Psoas muscle (tissue), 7 donors: ENCODE measurements at regions not wholly inside any gene's neighbourhood (a gene's known extent, or its start where the extent isn't known, plus 50 kb on each side); places are given as distances from the start of the nearest gene placed in this dataset.

Experiments used
- ATAC-seq, 4 donors: fragments of 200-7000 bp; cut with Tn5 transposase; one replicate each; pipeline ENCODE4 v1.9.1; 2020; ENCODE audit warnings: moderate library complexity in 3 of 4, mild to moderate bottlenecking in 2 of 4
- DNase-seq, 2 donors: peaks; one replicate each; pipeline ENCODE4 v3.0.0-alpha.2; 2020
- H3K27ac ChIP-seq: fragments of 200-600 bp; one replicate; pipeline ENCODE4 v1.8.0; 2022
- H3K27me3 ChIP-seq, 3 donors: fragments of 200-600 bp in 1 of 3; one replicate each; pipeline versions ENCODE4 v1.6.1 to v1.8.0; 2013 to 2022; ENCODE audit warnings: low read length in 2 of 3, mild to moderate bottlenecking in 2 of 3, moderate library complexity in 1 of 3; ENCODE audit not compliant: insufficient read depth in 3 of 3
- H3K36me3 ChIP-seq, 2 donors: fragments of 200-600 bp in 1 of 2; one replicate each; pipeline versions ENCODE4 v1.6.1 to v1.8.0; 2013 to 2022; ENCODE audit warnings: low read depth in 1 of 2, mild to moderate bottlenecking in 1 of 2, moderate library complexity in 1 of 2; ENCODE audit not compliant: insufficient read depth in 1 of 2
- H3K4me1 ChIP-seq: fragments of 200-600 bp; one replicate; pipeline ENCODE4 v1.8.0; 2022
- H3K4me3 ChIP-seq: fragments of 200-600 bp; one replicate; pipeline ENCODE4 v1.8.0; 2022; ENCODE audit warnings: mild to moderate bottlenecking
- H3K9me3 ChIP-seq: fragments of 200-600 bp; one replicate; pipeline ENCODE4 v1.8.0; 2022
- WGBS, 3 donors: extraction: QIAGEN DNeasy Blood & Tissue Kit; methylation state at CpG; one replicate each; pipeline versions ENCODE4 v1.1.6 to v1.1.7; 2013; 5-methylcytosine and 5-hydroxymethylcytosine counted together
- intact Hi-C, 2 donors: fragments of 100-400 bp; cut with DNase I; formaldehyde crosslinking; loops; one replicate each; pipeline versions ENCODE4 v1.11.0 to v1.14.2; 2022
- TF ChIP-seq, protein P1 (sequence below): fragments of 200-600 bp; IDR thresholded peaks from one replicate; pipeline ENCODE4 v1.8.0; 2022; ENCODE audit warnings: antibody characterized with exemption
- donor health status: healthy with polysubstance abuse.
- donor health status: DM: no; HTN: no; CAD: no; lungs with moderate emphysema.
- donor health status: Bipolar disorder and iron deficiency.
- donor health status: healthy.
- donor health status: DM: yes; HTN: yes; CAD: no.
- donor health status: DM: no; HTN: no; CAD: no.
- donor health status: DM: yes; HTN: yes; CAD: no.

- DNase-seq = no peak
Observed at GRCh38 chr13:104098421-104098820, 1032.2 kb upstream of the SLC10A2 start.

DNA sequence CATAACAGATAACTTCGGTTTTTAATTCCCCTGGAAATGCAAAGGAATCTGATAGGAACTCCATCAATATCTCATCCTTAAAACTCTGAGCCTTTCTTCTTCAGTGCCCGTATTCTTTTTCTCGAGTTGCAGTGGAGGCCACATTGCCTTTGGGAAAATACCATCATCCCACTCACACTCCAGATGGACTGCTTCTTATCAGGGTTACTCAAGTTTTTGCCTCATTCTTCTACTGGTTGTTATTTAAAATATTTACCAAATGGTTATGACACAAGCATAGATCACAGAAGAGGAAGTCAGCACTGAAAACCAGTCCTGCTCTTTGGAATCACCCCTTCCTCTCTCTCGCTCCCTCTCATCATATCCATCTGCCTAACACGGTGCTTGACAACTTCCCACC is 1020.5 kb upstream of the SLC10A2 start:
- Histone ChIP-seq H3K4me1 (no peaks in the 10 kb centered on the region), H3K36me3 (no peaks in the 10 kb centered on the region), H3K4me3 (no peak overlapping the region), H3K27me3 (no peaks in the 10 kb centered on the region), H3K9me3 (peaks cover 3% of the 10 kb centered on the region), H3K27ac (no peak overlapping the region)
- DNase-seq (no peak), ATAC-seq (no peak)
- 75 to 77% (median 75%) methylated on average over 5 of the region's 5 CpGs for WGBS, 3 donors
- intact Hi-C loops = no loop called here
- TF ChIP-seq, protein P1, sequence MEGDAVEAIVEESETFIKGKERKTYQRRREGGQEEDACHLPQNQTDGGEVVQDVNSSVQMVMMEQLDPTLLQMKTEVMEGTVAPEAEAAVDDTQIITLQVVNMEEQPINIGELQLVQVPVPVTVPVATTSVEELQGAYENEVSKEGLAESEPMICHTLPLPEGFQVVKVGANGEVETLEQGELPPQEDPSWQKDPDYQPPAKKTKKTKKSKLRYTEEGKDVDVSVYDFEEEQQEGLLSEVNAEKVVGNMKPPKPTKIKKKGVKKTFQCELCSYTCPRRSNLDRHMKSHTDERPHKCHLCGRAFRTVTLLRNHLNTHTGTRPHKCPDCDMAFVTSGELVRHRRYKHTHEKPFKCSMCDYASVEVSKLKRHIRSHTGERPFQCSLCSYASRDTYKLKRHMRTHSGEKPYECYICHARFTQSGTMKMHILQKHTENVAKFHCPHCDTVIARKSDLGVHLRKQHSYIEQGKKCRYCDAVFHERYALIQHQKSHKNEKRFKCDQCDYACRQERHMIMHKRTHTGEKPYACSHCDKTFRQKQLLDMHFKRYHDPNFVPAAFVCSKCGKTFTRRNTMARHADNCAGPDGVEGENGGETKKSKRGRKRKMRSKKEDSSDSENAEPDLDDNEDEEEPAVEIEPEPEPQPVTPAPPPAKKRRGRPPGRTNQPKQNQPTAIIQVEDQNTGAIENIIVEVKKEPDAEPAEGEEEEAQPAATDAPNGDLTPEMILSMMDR = no peak

More at GRCh38 chr13:104098421-104098820, 1032.2 kb upstream of the SLC10A2 start:
- 42 to 52% (median 49%) methylated on average over 4 of the region's 4 CpGs for WGBS, 3 donors
- TF ChIP-seq, protein P1 = no peak
- intact Hi-C loops = no loop called here
- Histone ChIP-seq H3K36me3 (no peaks in the 10 kb centered on the region), H3K4me1 (no peaks in the 10 kb centered on the region), H3K27me3 (no peaks in the 10 kb centered on the region), H3K4me3 (no peak overlapping the region), H3K27ac (no peak overlapping the region), H3K9me3 (no peaks in the 10 kb centered on the region)
- ATAC-seq = no peak

DNA sequence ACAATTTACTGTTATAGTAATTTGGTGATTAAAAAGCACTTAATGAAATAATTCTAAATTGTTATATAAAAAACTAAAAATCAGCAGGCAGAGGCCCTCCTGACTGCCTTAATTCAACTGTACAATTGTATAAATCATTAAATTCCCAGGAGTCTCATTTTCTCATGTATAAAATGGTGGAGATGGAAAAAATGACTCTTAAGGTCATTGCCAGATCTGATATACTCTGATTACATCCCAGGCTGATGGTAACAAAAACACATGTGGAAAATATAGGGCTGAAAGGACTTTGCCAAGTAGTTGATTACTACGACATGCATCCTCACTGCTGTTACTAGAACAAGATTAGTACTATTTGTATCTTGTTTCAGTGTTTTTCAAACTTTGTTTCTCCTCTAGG is 1020.0 kb upstream of the SLC10A2 start:
- ATAC-seq = no peak
- 31 to 61% (median 53%) methylated on average over 1 of the region's 1 CpG for WGBS, 3 donors
- H3K27me3 ChIP-seq = no peaks in the 10 kb centered on the region
- intact Hi-C loops = no loop called here
- no peaks in the 10 kb centered on the region for H3K4me1 ChIP-seq
- no peak overlapping the region for H3K27ac ChIP-seq
- H3K9me3 ChIP-seq = peaks cover 3% of the 10 kb centered on the region
- no peak overlapping the region for H3K4me3 ChIP-seq
- H3K36me3 ChIP-seq = no peaks in the 10 kb centered on the region
- no peak for DNase-seq
- TF ChIP-seq, protein P1 = no peak

- H3K9me3 ChIP-seq = peaks cover 3% of the 10 kb centered on the region
- no peaks in the 10 kb centered on the region for H3K36me3 ChIP-seq
- ATAC-seq (no peak), DNase-seq (no peak)
- intact Hi-C loops = no loop called here
- TF ChIP-seq, protein P1 = no peak
- WGBS, 3 donors = 76 to 87% (median 79%) methylated on average over 4 of the region's 4 CpGs
- H3K27ac ChIP-seq = no peak overlapping the region
- no peaks in the 10 kb centered on the region for H3K4me1 ChIP-seq
- no peak overlapping the region for H3K4me3 ChIP-seq
- H3K27me3 ChIP-seq = no peaks in the 10 kb centered on the region
Observed at GRCh38 chr13:104085611-104086010, 1019.4 kb upstream of the SLC10A2 start.

DNA sequence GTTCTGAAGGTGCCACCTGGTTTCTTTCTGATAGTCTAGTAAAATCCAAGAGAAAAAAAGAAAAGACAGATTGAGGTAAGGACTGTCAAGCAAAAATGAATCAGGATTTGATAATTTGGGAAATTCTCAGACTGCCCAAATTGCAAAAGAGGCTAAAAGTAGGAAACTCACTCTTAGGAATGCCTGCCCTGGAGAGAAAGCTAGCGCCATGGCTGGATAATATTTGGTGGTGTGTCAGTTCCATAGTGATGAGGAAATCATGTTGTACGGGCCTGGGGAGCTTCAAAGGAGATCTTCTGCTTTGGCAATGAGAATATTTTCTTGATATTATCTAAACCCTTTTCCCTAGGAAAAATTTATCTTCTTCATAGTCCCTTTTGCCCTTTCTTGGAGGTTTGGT is 1008.1 kb upstream of the SLC10A2 start:
- no peak for ATAC-seq
- Histone ChIP-seq H3K27me3 (no peaks in the 10 kb centered on the region), H3K36me3 (no peaks in the 10 kb centered on the region), H3K27ac (no peak overlapping the region), H3K9me3 (no peaks in the 10 kb centered on the region), H3K4me3 (no peak overlapping the region), H3K4me1 (no peaks in the 10 kb centered on the region)
- no peak for DNase-seq
- 83 to 91% (median 86%) methylated on average over 2 of the region's 2 CpGs for WGBS, 3 donors
- intact Hi-C loops = no loop called here
- TF ChIP-seq, protein P1 = no peak
